Lung (tissue), 11 donors: ENCODE measurements at regions not wholly inside any gene's neighbourhood (a gene's known extent, or its start where the extent isn't known, plus 50 kb on each side); places are given as distances from the start of the nearest gene placed in this dataset.
"Not testable (repeated sequence)": the region's sequence is repeated elsewhere in the genome, so short reads cannot be mapped to it uniquely, and the experiment has no call there.

Experiments
- ATAC-seq: fragments of 200-7000 bp; cut with Tn5 transposase; one replicate; pipeline ENCODE4 v1.9.1; 2020; ENCODE audit warnings: moderate number of reproducible peaks; ENCODE audit not compliant: insufficient read depth, low FRiP score
- DNase-seq, 3 donors: peaks; one replicate each; pipeline ENCODE4 v3.0.0-alpha.2; 2013 to 2017
- H3K27ac ChIP-seq, 2 donors: one replicate each; pipeline ENCODE4 v1.5.1; 2013; ENCODE audit warnings: mild to moderate bottlenecking in 2 of 2, moderate library complexity in 2 of 2, control low read depth in 1 of 2, inconsistent platforms in 1 of 2, low read depth in 1 of 2, low read length in 1 of 2
- H3K27me3 ChIP-seq, 3 donors: one replicate each; pipeline ENCODE4 v1.5.1; 2013; ENCODE audit warnings: low read length in 2 of 3; ENCODE audit not compliant: control insufficient read depth in 3 of 3, insufficient read depth in 3 of 3
- H3K36me3 ChIP-seq, 4 donors: one replicate each; pipeline ENCODE4 v1.5.1; 2013; ENCODE audit warnings: low read length in 4 of 4, mild to moderate bottlenecking in 1 of 4, moderate library complexity in 1 of 4; ENCODE audit not compliant: control insufficient read depth in 4 of 4, insufficient read depth in 4 of 4
- H3K4me1 ChIP-seq, 5 donors: one replicate each; pipeline ENCODE4 v1.5.1; 2013; ENCODE audit warnings: low read length in 5 of 5, mild to moderate bottlenecking in 2 of 5, moderate library complexity in 1 of 5; ENCODE audit not compliant: control insufficient read depth in 5 of 5, insufficient read depth in 5 of 5
- H3K4me3 ChIP-seq: one replicate; pipeline ENCODE4 v1.5.1; 2013; ENCODE audit warnings: mild to moderate bottlenecking, control low read depth, moderate library complexity
- H3K9ac ChIP-seq, 2 donors: one replicate each; pipeline ENCODE4 v1.5.1; 2013; ENCODE audit warnings: low read length in 2 of 2, control low read depth in 1 of 2; ENCODE audit not compliant: insufficient read depth in 1 of 2
- H3K9me3 ChIP-seq, 4 donors: one replicate each; pipeline ENCODE4 v1.5.1; 2013; ENCODE audit warnings: low read length in 3 of 4, mild to moderate bottlenecking in 1 of 4, moderate library complexity in 1 of 4; ENCODE audit not compliant: control insufficient read depth in 4 of 4, insufficient read depth in 3 of 4
- WGBS, 2 donors: extraction: QIAGEN DNeasy Blood & Tissue Kit; methylation state at CpG; one replicate each; pipeline ENCODE4 v1.1.7; 2013; 5-methylcytosine and 5-hydroxymethylcytosine counted together
- TF ChIP-seq, protein P1 (sequence below): IDR thresholded peaks from 2 replicates; pipeline ENCODE4 v1.5.1; 2012; ENCODE audit warnings: mild to moderate bottlenecking; ENCODE audit errors: control extremely low read depth, extremely low read depth
- donor health status: control.
- donor health status: control.
- donor health status: Bipolar disorder and iron deficiency.
- donor health status: healthy.
- donor health status: DM: yes; HTN: yes; CAD: no.

DNA sequence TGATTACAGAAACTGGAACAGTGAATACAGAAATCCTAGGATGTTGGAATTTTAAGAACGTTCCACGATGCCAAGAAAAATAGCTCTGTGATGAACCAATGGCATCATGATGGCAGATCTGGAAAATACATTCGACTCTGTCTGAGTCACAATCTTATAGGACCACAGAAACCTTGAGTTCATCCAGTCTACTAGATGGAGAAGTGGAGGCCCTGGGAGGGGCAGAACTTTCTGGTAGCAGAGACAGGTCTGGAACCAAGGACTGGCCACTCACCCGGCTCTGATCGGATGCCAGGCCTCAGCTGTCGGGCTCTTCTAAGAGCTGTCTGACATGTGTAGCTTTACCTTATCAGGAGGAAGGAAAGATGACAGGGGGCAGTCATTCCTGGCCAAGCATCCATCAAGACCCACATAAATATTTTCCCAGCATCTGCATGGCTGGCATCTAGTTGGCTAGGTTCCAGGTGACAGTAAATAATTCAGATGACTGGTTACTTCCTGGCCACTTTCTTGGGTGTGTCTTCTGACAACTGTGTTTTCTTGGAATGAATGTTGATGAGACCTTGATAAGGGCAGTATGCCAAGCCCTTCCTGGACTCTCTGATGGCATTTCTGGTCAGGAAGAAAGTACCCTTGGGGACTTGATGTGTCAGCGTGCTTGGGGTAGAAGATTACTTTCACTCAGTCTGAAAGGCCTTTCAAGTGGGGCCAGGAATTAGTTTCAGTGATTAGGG, 72.6 kb upstream of the TRABD2B start:
- H3K9me3 ChIP-seq, result no peaks in the 10 kb centered on the region
- no peak overlapping the region for H3K4me3 ChIP-seq
- no peak overlapping the region for H3K9ac ChIP-seq
- peaks cover 0 to 11% (median 0%) of the 10 kb centered on the region in 5 donors for H3K4me1 ChIP-seq
- peaks cover 0 to 7% (median 0%) of the 10 kb centered on the region in 3 donors for H3K27me3 ChIP-seq
- WGBS, 2 donors, result 64 to 84% methylated on average over 7 of the region's 7 CpGs
- TF ChIP-seq, protein P1, sequence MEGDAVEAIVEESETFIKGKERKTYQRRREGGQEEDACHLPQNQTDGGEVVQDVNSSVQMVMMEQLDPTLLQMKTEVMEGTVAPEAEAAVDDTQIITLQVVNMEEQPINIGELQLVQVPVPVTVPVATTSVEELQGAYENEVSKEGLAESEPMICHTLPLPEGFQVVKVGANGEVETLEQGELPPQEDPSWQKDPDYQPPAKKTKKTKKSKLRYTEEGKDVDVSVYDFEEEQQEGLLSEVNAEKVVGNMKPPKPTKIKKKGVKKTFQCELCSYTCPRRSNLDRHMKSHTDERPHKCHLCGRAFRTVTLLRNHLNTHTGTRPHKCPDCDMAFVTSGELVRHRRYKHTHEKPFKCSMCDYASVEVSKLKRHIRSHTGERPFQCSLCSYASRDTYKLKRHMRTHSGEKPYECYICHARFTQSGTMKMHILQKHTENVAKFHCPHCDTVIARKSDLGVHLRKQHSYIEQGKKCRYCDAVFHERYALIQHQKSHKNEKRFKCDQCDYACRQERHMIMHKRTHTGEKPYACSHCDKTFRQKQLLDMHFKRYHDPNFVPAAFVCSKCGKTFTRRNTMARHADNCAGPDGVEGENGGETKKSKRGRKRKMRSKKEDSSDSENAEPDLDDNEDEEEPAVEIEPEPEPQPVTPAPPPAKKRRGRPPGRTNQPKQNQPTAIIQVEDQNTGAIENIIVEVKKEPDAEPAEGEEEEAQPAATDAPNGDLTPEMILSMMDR, result no peak
- ATAC-seq (no peak), DNase-seq (no peak)
- no peaks in the 10 kb centered on the region for H3K36me3 ChIP-seq
- H3K27ac ChIP-seq, result no peak overlapping the region

GRCh38 chr1:48068206-48068605, 71.0 kb upstream of the TRABD2B start:
- H3K4me3 ChIP-seq, result no peak overlapping the region
- WGBS, 2 donors, result 80 to 83% methylated on average over 1 of the region's 1 CpG
- H3K4me1 ChIP-seq, result peaks cover 0 to 11% (median 0%) of the 10 kb centered on the region in 5 donors
- TF ChIP-seq, protein P1, result no peak
- H3K27me3 ChIP-seq, result peaks cover 0 to 4% (median 0%) of the 10 kb centered on the region in 3 donors
- no peaks in the 10 kb centered on the region for H3K36me3 ChIP-seq
- H3K9me3 ChIP-seq, result no peaks in the 10 kb centered on the region
- DNase-seq (no peak), ATAC-seq (no peak)
- no peak overlapping the region for H3K27ac ChIP-seq
- no peak overlapping the region for H3K9ac ChIP-seq

- Histone ChIP-seq H3K36me3 (no peaks in the 10 kb centered on the region), H3K27ac (no peak overlapping the region), H3K9me3 (no peaks in the 10 kb centered on the region), H3K9ac (no peak overlapping the region), H3K4me1 (peaks cover 0 to 16% (median 2%) of the 10 kb centered on the region in 5 donors), H3K27me3 (peaks cover 0 to 4% (median 0%) of the 10 kb centered on the region in 3 donors), H3K4me3 (no peak overlapping the region)
- WGBS, 2 donors, result 54 to 81% methylated on average over 4 of the region's 4 CpGs
- no peak for ATAC-seq
- TF ChIP-seq, protein P1, result no peak
- peak; percentile 39 to 48 (median 46) for DNase-seq
Observed at GRCh38 chr1:48066936-48067335, 69.8 kb upstream of the TRABD2B start.

DNA sequence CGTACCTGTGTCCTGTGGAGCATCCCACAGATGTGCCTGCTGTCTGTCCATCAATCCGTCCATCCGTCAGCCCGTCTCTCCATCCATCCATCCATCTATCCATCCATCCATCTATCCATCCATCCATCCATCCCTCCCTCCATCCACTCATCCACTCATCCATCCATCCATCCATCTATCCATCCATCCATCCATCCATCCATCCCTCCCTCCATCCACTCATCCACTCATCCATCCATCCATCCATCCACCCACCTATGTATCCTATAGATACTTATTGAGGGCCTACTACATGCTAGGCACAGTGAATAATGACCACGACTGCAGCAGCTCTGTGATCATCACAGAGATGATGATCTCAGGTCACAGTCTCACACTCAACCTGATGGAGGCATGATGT, 67.5 kb upstream of the TRABD2B start:
- not testable (repeated sequence) for H3K36me3 ChIP-seq, H3K9me3 ChIP-seq, H3K9ac ChIP-seq, H3K27me3 ChIP-seq, DNase-seq, ATAC-seq, H3K27ac ChIP-seq, H3K4me3 ChIP-seq
- 89 to 96% methylated on average over 5 of the region's 5 CpGs for WGBS, 2 donors
- peaks cover 0 to 27% (median 2%) of the 10 kb centered on the region in 5 donors for H3K4me1 ChIP-seq
